ENCODE measurements at regions not wholly inside any gene's neighbourhood (a gene's known extent, or its start where the extent isn't known, plus 50 kb on each side); places are given as distances from the start of the nearest gene placed in this dataset.

DNA sequence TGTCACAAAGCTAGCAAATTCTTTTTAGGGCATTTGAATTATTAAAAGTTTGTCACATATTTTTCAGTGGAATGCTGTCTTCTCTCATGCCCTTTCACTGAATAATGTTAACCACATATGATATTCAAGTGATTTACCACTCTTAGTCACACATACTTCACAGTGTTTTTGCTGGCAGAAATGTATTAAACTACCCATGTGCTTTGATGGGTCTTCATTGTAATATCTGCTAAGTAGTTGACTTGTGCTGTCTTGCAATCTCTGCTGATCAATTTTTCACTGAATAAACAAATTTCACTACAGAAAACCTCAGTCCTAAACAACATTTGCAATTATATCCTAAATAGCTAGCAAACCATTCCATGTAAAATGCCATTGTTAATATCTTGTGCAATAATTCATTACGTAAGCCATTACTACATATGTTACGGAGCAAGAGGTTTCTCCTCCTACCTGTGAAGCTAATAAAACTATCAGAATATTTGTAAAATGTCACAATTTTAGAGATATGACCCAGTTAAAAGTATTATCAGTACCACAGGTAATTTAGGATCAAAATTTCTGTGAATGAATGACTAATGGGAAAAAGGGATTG lies 64.6 kb upstream of the LMO3 start:
- ChIA-PET POLR2A (no interaction called here), CTCF (no interaction called here)
- Histone ChIP-seq H3K4me2 (no peak overlapping the region), H3K4me3 (no peak overlapping the region), H3K27ac (no peak overlapping the region), H3K9me3 (no peaks in the 10 kb centered on the region), H3K4me1 (no peaks in the 10 kb centered on the region)
- no peak for ATAC-seq
- no peak for TF ChIP-seq HMGXB4 (CRISPR knock-in tag; IDR thresholded peaks at IDR 0.05; ENCODE audit: borderline replicate concordance)
- no peak for TF ChIP-seq HOXB5 (CRISPR knock-in tag; IDR thresholded peaks at IDR 0.05)
- no peak for TF ChIP-seq CTCF (IDR thresholded peaks at IDR 0.05)
- no peak for TF ChIP-seq MAFK (IDR thresholded peaks at IDR 0.05; ENCODE audit: partially characterized antibody)
- TF ChIP-seq HES2 (IDR thresholded peaks at IDR 0.05): no peak
- no peak for TF ChIP-seq EP300 (IDR thresholded peaks at IDR 0.05)
- WGBS (ENCODE audit: missing lambda C conversion rate): 83% methylated on average over 2 of the region's 2 CpGs
- no peak for DNase-seq (ENCODE audit: low read depth in 1 of 2, low spot score in 1 of 2)
- FAIRE-seq: no peak

GRCh38 chr12:16669756-16670155 lies 63.8 kb upstream of the LMO3 start:
- DNase-seq (ENCODE audit: low read depth in 1 of 2, low spot score in 1 of 2) (no peak), ATAC-seq (no peak), FAIRE-seq (peak; percentile 18)
- TF ChIP-seq HOXB5 (CRISPR knock-in tag; IDR thresholded peaks at IDR 0.05) (no peak), EHF (CRISPR knock-in tag; IDR thresholded peaks at IDR 0.05) (no peak), POLR2A (IDR thresholded peaks at IDR 0.05; ENCODE audit: low read length) (no peak), ZC3H11A (IDR thresholded peaks at IDR 0.05) (no peak), RNF2 (IDR thresholded peaks at IDR 0.05; ENCODE audit: borderline replicate concordance, low read depth) (no peak), POLR2AphosphoS2 (conservative IDR thresholded peaks at IDR 0.05; ENCODE audit: low read length) (no peak), BCL3 (IDR thresholded peaks at IDR 0.05) (no peak), NPAS2 (CRISPR knock-in tag; IDR thresholded peaks at IDR 0.05; ENCODE audit: borderline replicate concordance) (no peak), FOSB (CRISPR knock-in tag; IDR thresholded peaks at IDR 0.05) (no peak), SMC3 (IDR thresholded peaks at IDR 0.05) (no peak), MAZ (IDR thresholded peaks at IDR 0.05; ENCODE audit: borderline replicate concordance, low read depth, low read length) (no peak), RFX5 (IDR thresholded peaks at IDR 0.05) (no peak)
- TF ChIP-seq, protein P1, sequence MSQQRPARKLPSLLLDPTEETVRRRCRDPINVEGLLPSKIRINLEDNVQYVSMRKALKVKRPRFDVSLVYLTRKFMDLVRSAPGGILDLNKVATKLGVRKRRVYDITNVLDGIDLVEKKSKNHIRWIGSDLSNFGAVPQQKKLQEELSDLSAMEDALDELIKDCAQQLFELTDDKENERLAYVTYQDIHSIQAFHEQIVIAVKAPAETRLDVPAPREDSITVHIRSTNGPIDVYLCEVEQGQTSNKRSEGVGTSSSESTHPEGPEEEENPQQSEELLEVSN (IDR thresholded peaks at IDR 0.05; ENCODE audit: borderline replicate concordance, low read depth): no peak
- TF ChIP-seq, protein P2, sequence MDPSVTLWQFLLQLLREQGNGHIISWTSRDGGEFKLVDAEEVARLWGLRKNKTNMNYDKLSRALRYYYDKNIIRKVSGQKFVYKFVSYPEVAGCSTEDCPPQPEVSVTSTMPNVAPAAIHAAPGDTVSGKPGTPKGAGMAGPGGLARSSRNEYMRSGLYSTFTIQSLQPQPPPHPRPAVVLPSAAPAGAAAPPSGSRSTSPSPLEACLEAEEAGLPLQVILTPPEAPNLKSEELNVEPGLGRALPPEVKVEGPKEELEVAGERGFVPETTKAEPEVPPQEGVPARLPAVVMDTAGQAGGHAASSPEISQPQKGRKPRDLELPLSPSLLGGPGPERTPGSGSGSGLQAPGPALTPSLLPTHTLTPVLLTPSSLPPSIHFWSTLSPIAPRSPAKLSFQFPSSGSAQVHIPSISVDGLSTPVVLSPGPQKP (IDR thresholded peaks at IDR 0.05; ENCODE audit: low read depth, low read length): no peak
- TF ChIP-seq, protein P3, sequence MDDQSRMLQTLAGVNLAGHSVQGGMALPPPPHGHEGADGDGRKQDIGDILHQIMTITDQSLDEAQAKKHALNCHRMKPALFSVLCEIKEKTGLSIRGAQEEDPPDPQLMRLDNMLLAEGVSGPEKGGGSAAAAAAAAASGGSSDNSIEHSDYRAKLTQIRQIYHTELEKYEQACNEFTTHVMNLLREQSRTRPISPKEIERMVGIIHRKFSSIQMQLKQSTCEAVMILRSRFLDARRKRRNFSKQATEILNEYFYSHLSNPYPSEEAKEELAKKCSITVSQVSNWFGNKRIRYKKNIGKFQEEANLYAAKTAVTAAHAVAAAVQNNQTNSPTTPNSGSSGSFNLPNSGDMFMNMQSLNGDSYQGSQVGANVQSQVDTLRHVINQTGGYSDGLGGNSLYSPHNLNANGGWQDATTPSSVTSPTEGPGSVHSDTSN (IDR thresholded peaks at IDR 0.05): no peak
- ChIA-PET POLR2A (no interaction called here), CTCF (no interaction called here)
- Histone ChIP-seq H3K27ac (no peak overlapping the region), H3K9me3 (no peaks in the 10 kb centered on the region), H3K4me1 (no peaks in the 10 kb centered on the region), H3K4me2 (no peak overlapping the region), H3K4me3 (no peak overlapping the region)
- WGBS (ENCODE audit: missing lambda C conversion rate): 2% methylated on average over 1 of the region's 1 CpG
